Islet of Langerhans (tissue), 1 donor: ENCODE measurements at regions not wholly inside any gene's neighbourhood (a gene's known extent, or its start where the extent isn't known, plus 50 kb on each side); places are given as distances from the start of the nearest gene placed in this dataset.

Source experiments
- FAIRE-seq: peaks from one replicate; lab custom pipeline; 2011; peaks lifted over from hg19 to GRCh38; lab: Jason Lieb, UNC

GRCh38 chr4:13047591-13047990 is 436.5 kb downstream of the RAB28 start:
- no peak for FAIRE-seq

- no peak for FAIRE-seq
Observed at GRCh38 chr4:13036841-13037240, 447.3 kb downstream of the RAB28 start.

GRCh38 chr4:13032936-13033335 is 451.2 kb downstream of the RAB28 start:
- FAIRE-seq: no peak

- FAIRE-seq: no peak
Observed at GRCh38 chr4:13024147-13025105, 459.7 kb downstream of the RAB28 start.

- no peak for FAIRE-seq
Observed at GRCh38 chr4:13007802-13008470, 476.2 kb downstream of the RAB28 start.

- no peak for FAIRE-seq
Observed at GRCh38 chr4:12993923-12994322, 490.2 kb downstream of the RAB28 start.

GRCh38 chr4:12987284-12987683 is 496.9 kb downstream of the RAB28 start:
- FAIRE-seq: no peak

GRCh38 chr4:12979797-12980196 is 504.3 kb downstream of the RAB28 start:
- no peak for FAIRE-seq

- no peak for FAIRE-seq
Observed at GRCh38 chr4:12978310-12978709, 505.8 kb downstream of the RAB28 start.

- FAIRE-seq: no peak
Observed at GRCh38 chr4:12975511-12975910, 508.6 kb downstream of the RAB28 start.

GRCh38 chr4:12973522-12973921 is 510.6 kb downstream of the RAB28 start:
- no peak for FAIRE-seq

GRCh38 chr4:12968345-12968744 is 515.8 kb downstream of the RAB28 start:
- no peak for FAIRE-seq

GRCh38 chr4:12966726-12967125 is 517.4 kb downstream of the RAB28 start:
- no peak for FAIRE-seq

- no peak for FAIRE-seq
Observed at GRCh38 chr4:12965334-12965733, 518.8 kb downstream of the RAB28 start.

GRCh38 chr4:12963912-12964311 is 520.2 kb downstream of the RAB28 start:
- no peak for FAIRE-seq

GRCh38 chr4:12963291-12963690 is 520.8 kb downstream of the RAB28 start:
- FAIRE-seq: no peak

GRCh38 chr4:12961713-12962112 is 522.4 kb downstream of the RAB28 start:
- FAIRE-seq: no peak

- no peak for FAIRE-seq
Observed at GRCh38 chr4:12958436-12958835, 525.7 kb downstream of the RAB28 start.

GRCh38 chr4:12957108-12957507 is 527.0 kb downstream of the RAB28 start:
- no peak for FAIRE-seq

GRCh38 chr4:12956026-12956425 is 528.1 kb downstream of the RAB28 start:
- no peak for FAIRE-seq

GRCh38 chr4:12949719-12950490 is 534.2 kb downstream of the RAB28 start:
- FAIRE-seq: peak; percentile 97

- FAIRE-seq: no peak
Observed at GRCh38 chr4:12943069-12943468, 541.1 kb downstream of the RAB28 start.

GRCh38 chr4:12933760-12934221 is 550.3 kb downstream of the RAB28 start:
- FAIRE-seq: no peak
